ENCODE measurements at regions not wholly inside any gene's neighbourhood (a gene's known extent, or its start where the extent isn't known, plus 50 kb on each side); places are given as distances from the start of the nearest gene placed in this dataset.

DNA sequence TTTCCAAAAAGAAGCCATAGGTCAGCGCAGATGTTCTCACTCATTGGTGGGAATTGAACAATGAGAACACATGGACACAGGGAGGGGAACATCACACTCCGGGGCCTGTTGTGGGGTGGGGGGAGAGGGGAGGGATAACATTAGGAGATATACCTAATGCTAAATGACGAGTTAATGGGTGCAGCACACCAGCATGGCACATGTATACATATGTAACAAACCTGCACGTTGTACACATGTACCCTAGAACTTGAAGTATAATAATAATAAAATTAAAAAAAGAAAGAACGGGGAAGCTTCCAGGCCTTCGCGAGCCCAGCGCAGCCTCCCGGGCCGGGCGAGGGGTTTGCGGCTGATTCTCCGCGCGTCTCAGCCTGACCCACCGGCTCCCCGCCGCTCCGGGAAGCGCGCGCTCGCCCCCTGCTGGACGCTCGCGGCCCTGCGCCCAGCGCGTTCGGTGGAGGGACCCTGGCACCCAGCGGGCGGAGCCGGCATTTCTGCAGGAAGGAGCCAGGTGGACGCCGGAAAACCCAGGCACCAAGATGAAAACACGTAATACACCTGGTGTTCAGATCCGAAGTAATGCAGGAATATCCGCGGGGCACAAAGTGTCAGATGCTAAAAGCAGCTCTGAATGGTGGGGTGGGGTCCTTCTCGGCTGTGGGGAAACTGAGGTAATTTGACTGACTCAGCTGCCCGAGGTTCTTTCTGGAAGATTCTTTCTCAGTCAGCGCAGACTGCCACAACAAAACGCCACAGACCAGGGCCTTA, 67.1 kb upstream of the PPP1R26 start:
- peak; percentile 77 for DNase-seq

DNA sequence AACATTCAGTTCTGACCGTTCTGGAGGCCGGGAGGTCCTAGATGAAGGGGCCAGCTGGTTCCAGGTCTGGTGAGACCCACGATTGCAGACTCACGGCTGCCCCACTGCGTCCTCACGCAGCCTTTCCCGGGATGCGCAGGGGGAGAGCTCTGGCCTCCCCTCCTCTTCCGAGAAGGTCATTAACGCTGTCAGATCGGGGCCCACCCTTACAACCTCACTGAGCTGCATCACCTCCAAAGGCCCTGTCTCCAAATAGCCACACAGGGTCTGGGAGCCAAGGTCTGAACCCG, 66.6 kb upstream of the PPP1R26 start:
- DNase-seq = no peak

DNA sequence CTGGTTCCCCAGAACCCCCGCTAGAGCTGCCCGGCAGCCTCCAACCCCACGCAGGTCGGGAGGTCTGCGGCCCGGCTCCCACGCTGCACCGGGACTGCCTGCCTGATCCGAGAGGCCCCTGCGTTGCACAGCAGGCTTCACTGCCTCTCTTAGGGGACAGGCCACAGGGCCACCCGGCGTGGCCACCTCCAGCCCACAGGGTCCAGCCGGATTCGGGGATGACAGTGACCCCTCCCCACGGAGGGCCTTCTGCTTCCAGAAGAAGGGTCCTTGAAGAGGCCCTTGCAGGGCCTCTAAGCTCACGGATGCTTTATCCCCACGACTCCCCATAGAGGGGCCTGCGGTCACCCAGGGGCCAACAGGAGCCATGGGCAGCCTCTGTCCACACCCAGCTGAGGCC, 66.1 kb upstream of the PPP1R26 start:
- DNase-seq = no peak

DNA sequence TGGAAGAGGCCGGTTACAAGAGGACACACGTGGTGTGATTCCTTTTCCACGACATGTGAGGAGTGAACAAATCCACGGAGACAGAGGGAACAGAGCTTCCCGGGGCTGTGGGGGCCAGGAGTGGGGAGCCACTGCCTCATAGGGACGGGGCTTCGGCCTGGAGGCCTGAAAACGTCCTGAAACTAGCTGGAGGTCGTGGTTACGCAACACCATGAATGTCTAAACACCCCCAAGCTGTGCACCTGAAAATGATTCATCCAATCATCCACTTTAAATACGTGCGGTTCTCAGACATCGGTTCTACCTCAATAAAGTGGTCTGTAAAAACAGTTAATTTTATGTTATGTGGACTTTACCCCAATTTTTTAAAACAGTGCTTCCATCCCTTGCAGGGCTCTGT, 65.3 kb upstream of the PPP1R26 start:
- DNase-seq = no peak

DNA sequence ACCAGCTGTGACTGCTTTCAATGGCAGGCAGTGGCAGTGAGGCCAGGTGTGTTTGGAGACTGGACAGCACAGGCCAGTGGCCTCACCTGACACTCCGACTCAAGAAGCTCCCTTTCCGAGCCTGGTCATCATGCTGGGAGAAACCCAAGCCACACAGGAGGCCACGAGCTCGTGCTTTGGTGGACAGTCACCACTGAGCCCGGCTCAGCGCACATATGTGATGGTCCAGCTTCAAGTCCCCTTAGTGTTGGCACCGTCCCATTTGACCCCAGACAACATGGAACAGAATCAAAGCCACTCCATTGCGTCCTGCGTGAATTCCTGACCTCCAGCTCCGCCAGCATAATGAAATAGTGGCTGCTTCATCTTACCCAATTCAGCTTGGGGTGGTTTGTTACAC, 64.0 kb upstream of the PPP1R26 start:
- no peak for DNase-seq

DNA sequence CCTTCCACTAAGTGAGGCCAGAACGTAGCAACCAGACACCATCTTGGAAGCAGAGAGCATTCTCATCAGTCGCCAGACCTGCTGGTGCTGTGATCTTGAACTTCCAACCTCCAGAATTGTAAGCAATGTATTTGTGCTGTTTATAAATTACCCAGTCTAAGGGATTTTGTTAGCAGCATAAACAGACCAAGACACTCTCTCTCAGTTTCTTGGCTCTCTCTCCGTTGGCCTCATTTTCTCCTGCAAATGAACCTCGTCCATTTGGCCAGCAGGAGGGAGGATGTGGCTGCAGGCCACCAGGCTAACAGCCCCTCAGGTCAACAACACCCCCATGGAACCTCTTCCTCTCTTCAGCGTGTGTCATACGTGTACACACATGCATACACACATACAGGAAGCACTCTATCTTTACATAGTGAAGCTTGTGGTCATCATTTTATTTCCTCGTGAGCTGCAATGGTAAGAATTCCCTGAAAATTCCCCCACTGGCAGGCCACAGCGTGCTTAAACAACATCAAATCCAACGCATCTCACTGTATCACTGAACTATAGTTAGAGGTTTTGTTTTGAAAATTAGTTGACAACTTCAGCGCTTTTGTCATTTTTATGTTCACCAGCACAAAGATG, 62.8 kb upstream of the PPP1R26 start:
- DNase-seq = no peak

DNA sequence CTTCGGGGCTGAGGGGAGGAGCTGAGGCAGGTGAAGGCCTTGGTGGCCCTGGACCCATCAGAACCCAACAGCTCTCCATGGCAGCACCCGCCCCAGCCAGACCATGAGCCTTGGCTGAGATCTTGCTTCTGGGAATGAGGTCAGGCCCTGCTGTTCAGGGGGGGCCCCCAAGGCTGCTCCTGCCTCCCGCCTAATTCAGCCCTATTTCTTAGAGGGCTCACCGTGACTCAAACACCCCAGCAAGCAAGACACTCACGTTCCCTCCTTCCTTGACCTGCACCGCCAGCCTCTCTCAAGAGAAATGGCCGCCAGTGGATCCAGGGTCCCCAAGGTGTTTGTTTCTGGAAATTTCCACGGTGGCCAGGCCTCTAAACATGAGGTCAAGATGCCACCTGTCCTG, 61.4 kb upstream of the PPP1R26 start:
- no peak for DNase-seq

DNA sequence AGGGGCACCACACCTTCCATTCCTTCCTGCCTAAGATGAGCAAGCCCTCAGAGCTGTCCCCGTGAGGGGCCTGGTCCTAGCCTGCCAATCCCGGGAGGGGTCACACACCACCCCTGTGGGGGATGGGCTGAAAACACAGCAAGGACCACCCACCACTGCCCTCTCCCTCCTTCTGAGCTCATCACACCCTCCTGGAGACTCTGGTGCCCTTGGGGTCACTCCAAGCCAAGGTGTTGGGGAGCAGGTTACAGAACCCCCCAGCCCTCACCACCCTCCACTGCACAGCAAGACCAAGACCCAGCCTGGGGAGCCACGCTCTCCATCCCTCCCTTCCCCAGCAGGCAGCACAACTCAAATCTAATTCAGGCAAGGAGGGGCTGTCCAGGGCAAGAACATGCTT, 60.5 kb upstream of the PPP1R26 start:
- DNase-seq = no peak

DNA sequence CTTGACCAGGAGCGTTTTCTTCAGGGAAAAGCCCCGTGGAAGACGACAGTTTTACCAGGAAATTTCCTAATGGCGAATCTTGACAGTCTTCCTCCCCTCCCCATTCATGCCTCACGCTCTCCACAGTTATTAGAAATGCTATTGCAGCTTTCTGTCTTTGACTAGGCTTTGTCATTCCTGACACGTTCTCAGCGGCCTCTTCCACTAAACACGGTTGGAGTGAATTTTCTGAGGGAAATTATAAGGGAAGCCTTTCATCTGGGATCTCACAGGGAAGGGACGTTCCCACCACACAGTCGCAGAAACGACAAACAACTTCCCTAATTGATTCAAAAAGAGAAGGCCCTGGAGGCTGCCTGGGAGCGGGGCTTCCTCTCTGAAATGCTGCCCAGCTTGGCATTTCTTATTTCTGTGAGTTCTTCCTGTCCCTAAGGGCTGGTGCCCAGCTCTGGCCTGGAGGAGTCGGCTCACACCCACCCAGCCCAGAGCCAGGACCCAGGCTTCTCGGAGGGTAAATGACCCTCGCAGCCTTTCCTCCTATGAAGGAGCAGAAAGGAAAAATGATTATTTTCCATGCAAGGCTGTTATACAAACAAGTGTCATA, 57.1 kb upstream of the PPP1R26 start:
- no peak for DNase-seq

DNA sequence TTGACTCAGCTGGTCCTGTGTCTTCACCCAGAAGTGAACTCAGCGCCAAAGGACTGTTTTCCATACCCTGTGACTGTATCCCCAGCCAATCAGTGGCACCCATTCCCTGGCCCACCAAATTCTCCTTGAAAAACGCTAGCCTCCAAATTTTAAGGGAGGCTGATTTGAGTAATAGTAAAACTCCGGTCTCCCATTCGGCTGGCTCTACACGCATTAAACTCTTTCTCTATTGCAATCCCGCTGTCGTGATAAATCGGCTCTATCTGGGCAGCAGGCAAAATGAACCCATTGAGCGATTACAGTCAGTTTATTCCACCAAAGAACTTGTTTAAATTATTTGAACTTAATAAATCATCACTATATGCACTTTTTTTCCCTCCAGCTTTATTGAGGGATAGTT, 55.9 kb upstream of the PPP1R26 start:
- no peak for DNase-seq

Data from femur (tissue), 1 donor.